HepG2 (cell line): ENCODE measurements at regions not wholly inside any gene's neighbourhood (a gene's known extent, or its start where the extent isn't known, plus 50 kb on each side); places are given as distances from the start of the nearest gene placed in this dataset.

Experiments
- ATAC-seq: fragments of 200-7000 bp; cut with Tn5 transposase; 3 replicates; pipeline ENCODE4 v1.9.1; 2020; ENCODE audit warnings: mild to moderate bottlenecking, moderate library complexity
- BruUV-seq: library from RNA; stranded (reverse); fragments of 400-500 nt; replicated peaks from 2 replicates; lab custom pipeline; 2021; lab: Mats Ljungman, UMichigan
- CTCF ChIA-PET: fragments of 300-600 bp; formaldehyde crosslinking; extraction: SDS; loops from one replicate; lab custom pipeline; 2021; ENCODE audit warnings: low total read pairs, inconsistent platforms, low intra/inter-chr PET ratio; lab: Yijun Ruan, JAX
- POLR2A ChIA-PET: fragments of 350-600 bp; sonication (Branson Sonifier 250); formaldehyde crosslinking; loops from one replicate; lab custom pipeline; 2020; ENCODE audit warnings: antibody characterized with exemption, inconsistent platforms; lab: Yijun Ruan, JAX
- DNase-seq: peaks from one replicate; pipeline ENCODE4 v3.0.0-alpha.2; 2015; ENCODE audit warnings: low spot score
- FAIRE-seq: peaks from 3 replicates; lab custom pipeline; 2011; peaks lifted over from hg19 to GRCh38; lab: Jason Lieb, UNC
- H2AFZ ChIP-seq: one replicate; pipeline ENCODE4 v1.6.1; 2011; ENCODE audit warnings: low read length, inconsistent platforms
- H3K27ac ChIP-seq: fragments of 300-600 bp; 3 replicates; pipeline ENCODE4 v1.8.0; 2011; ENCODE audit warnings: mixed run types, mild to moderate bottlenecking, mixed read lengths, low read length, inconsistent platforms; ENCODE audit not compliant: insufficient read depth; ENCODE audit errors: extremely low read length
- H3K27me3 ChIP-seq, 2 experiments: fragments of 200-600 bp in 1 of 2; 2 replicates in 1 of 2; 3 replicates in 1 of 2; pipeline versions ENCODE4 v1.6.0 to v1.8.0; 2011; ENCODE audit warnings: low read length in 2 of 2, mild to moderate bottlenecking in 2 of 2, moderate library complexity in 2 of 2, inconsistent platforms in 1 of 2; ENCODE audit not compliant: insufficient read depth in 2 of 2, control insufficient read depth in 1 of 2
- H3K36me3 ChIP-seq, 2 experiments: fragments of 200-600 bp in 1 of 2; replicated peaks in 1 of 2; 2 replicates in 1 of 2; 3 replicates in 1 of 2; pipeline versions ENCODE4 v1.5.1 to v1.8.0; 2011; ENCODE audit warnings: low read length in 2 of 2, inconsistent platforms in 1 of 2; ENCODE audit not compliant: insufficient read depth in 2 of 2, control insufficient read depth in 1 of 2
- H3K4me1 ChIP-seq: 2 replicates; pipeline ENCODE4 v1.5.1; 2012; ENCODE audit warnings: low read length, inconsistent platforms; ENCODE audit not compliant: insufficient read depth
- H3K4me2 ChIP-seq: 2 replicates; pipeline ENCODE4 v1.6.0; 2011; ENCODE audit warnings: low read depth, low read length, inconsistent platforms
- H3K4me3 ChIP-seq, 3 experiments: fragments of 200-600 bp in 1 of 3; sonication (generic), shearing (Covaris generic) in 1 of 3; replicated peaks in 1 of 3; 2 replicates each; pipeline ENCODE4 v1.5.1; 2011 to 2016; ENCODE audit warnings: low read length in 3 of 3, inconsistent platforms in 2 of 3, low read depth in 2 of 3, mild to moderate bottlenecking in 2 of 3, control low read depth in 1 of 3, mixed read lengths in 1 of 3; ENCODE audit not compliant: insufficient read depth in 1 of 3
- H3K79me2 ChIP-seq: one replicate; pipeline ENCODE4 v1.6.1; 2011; ENCODE audit warnings: low read length, inconsistent platforms; ENCODE audit not compliant: insufficient read depth
- H3K9ac ChIP-seq: 2 replicates; pipeline ENCODE4 v1.6.0; 2011; ENCODE audit warnings: mild to moderate bottlenecking, low read depth, low read length, inconsistent platforms; ENCODE audit not compliant: insufficient read depth
- H3K9me3 ChIP-seq: 2 replicates; pipeline ENCODE4 v1.5.1; 2012; ENCODE audit warnings: mild to moderate bottlenecking, low read length
- H4K20me1 ChIP-seq: 2 replicates; pipeline ENCODE4 v1.6.0; 2011; ENCODE audit warnings: inconsistent platforms, mild to moderate bottlenecking, low read length, moderate library complexity; ENCODE audit not compliant: insufficient read depth
- EHMT2 ChIP-seq: fragments of 200-600 bp; sonication (generic); IDR thresholded peaks from 2 replicates; pipeline ENCODE4 v1.7.0; 2017; ENCODE audit warnings: antibody characterized with exemption, low read depth, low read length, borderline replicate concordance
- FOSL1 ChIP-seq: sonication (generic); formaldehyde crosslinking; IDR thresholded peaks from 2 replicates; pipeline ENCODE4 v1.9.0; 2021; ENCODE audit warnings: missing genetic modification reagents, borderline replicate concordance
- ZNF17 ChIP-seq: sonication (generic); formaldehyde crosslinking; IDR thresholded peaks from 2 replicates; pipeline ENCODE4 v1.5.0; 2020; ENCODE audit warnings: mild to moderate bottlenecking, missing genetic modification reagents
- ZNF383 ChIP-seq: sonication (generic); formaldehyde crosslinking; IDR thresholded peaks from 2 replicates; pipeline ENCODE4 v1.4.0; 2020; ENCODE audit warnings: missing genetic modification reagents, mild to moderate bottlenecking, borderline replicate concordance
- ZNF547 ChIP-seq: sonication (generic); formaldehyde crosslinking; IDR thresholded peaks from 2 replicates; pipeline ENCODE4 v1.5.1; 2020; ENCODE audit warnings: mild to moderate bottlenecking, missing genetic modification reagents
- ZNF83 ChIP-seq: sonication (generic); formaldehyde crosslinking; IDR thresholded peaks from 2 replicates; pipeline ENCODE4 v1.4.0; 2020; ENCODE audit warnings: missing genetic modification reagents, mild to moderate bottlenecking, borderline replicate concordance
- WGBS: methylation state at CpG from one replicate; pipeline ENCODE4 v1.1.6; 2017; ENCODE audit warnings: low lambda C conversion rate; 5-methylcytosine and 5-hydroxymethylcytosine counted together
- in situ Hi-C: cut with HindIII; loops from 2 replicates; pipeline ENCODE4 v1.10.0; 2017; ENCODE audit warnings: low pct_unique_long_range_greater_than_20kb; ENCODE audit not compliant: extremely low pct_ligation_motif_present
- intact Hi-C: fragments of 100-400 bp; cut with micrococcal nuclease; formaldehyde crosslinking; loops from one replicate; pipeline ENCODE4 v1.10.0; 2022; ENCODE audit not compliant: unreplicated experiment
- small RNA-seq, 3 experiments: library from RNA; depleted of rRNA; stranded (forward); fragments of <200 nt; gene quantifications; one replicate each; pipeline ENCODE3, GENCODE V24; 2012; ENCODE audit warnings: low read depth in 2 of 3, low replicate concordance in 1 of 3; ENCODE audit not compliant: insufficient read length in 3 of 3, insufficient read depth in 2 of 3

DNA sequence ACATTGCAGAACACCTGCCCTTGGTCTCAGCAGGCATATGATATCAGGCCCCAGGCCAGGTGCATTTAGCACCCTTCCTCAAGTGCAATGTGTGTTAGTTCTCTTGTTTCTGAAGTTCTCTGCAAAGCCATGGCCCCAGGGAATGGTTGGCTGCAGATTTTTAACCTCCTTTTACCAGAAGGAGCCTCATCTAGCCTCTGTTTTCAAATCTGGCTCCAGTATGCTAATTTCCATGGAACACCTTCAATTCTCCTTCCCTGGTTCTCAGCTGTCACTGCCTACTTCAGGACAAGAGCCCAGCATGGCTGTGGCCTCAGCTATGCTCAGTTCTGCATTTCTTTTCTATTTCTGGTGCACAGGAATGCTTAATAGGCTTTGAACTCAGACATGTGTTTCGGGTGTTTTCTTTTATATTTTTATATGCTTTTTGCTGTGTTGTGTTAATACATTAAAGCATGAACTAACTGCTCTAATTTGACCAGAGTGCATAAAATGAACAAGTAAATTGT is 51.6 kb upstream of the OGFRL1 start (continued):
- no peak for TF ChIP-seq EHMT2
- no peak for TF ChIP-seq ZNF383 (CRISPR knock-in tag)
- TF ChIP-seq ZNF547: no peak
- TF ChIP-seq FOSL1 (CRISPR knock-in tag): no peak
- no peak for TF ChIP-seq ZNF17 (CRISPR knock-in tag)

DNA sequence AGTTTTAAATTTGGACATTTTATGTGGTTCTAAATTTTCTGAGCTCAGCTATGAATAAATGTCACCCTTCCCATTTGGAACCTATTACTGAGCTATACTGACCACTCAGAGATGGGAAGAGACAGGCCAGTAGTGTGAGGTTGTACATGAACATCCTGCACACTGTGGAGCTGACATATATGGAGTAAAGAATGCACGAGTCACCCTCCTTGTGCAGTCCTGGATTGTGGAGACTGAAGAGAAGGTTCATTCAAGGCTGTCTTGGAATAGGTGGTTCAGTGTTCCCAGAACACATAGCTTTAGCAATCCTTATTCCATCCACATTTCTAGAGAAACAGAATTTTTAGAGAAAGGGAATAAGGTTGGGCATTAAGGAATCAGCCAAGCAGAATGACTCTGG is 50.3 kb upstream of the OGFRL1 start:
- no peaks in the 10 kb centered on the region for H4K20me1 ChIP-seq
- WGBS: 0% methylated on average over 1 of the region's 1 CpG
- POLR2A ChIA-PET: no interaction called here

More for the DNA sequence above, 50.3 kb upstream of the OGFRL1 start:
- H3K79me2 ChIP-seq: no peaks in the 10 kb centered on the region
- H3K27ac ChIP-seq: no peak overlapping the region
- intact Hi-C loops (no loop called here), in situ Hi-C loops (no loop called here)
- no peaks in the 10 kb centered on the region for H3K27me3 ChIP-seq
- H3K9ac ChIP-seq: no peak overlapping the region
- no peak for DNase-seq
- ATAC-seq: no peak
- H3K4me3 ChIP-seq: no peak overlapping the region
- H3K9me3 ChIP-seq: no peaks in the 10 kb centered on the region
- no peak overlapping the region for H3K4me2 ChIP-seq
- no peaks in the 10 kb centered on the region for H3K4me1 ChIP-seq
- no TSS peak for BruUV-seq
- no peaks in the 10 kb centered on the region for H3K36me3 ChIP-seq
- CTCF ChIA-PET: no interaction called here
- no peak overlapping the region for H2AFZ ChIP-seq
- no peak for TF ChIP-seq ZNF83 (CRISPR knock-in tag)
- FAIRE-seq: no peak

Small RNAs in the stretch of these regions (small RNA-seq; reads per million reads assigned to genes)
- gene RF00012 (0 reads per million in 3 experiments), gene RNU6-411P (0 reads per million in 3 experiments)
